ENCODE measurements at regions not wholly inside any gene's neighbourhood (a gene's known extent, or its start where the extent isn't known, plus 50 kb on each side); places are given as distances from the start of the nearest gene placed in this dataset.

DNA sequence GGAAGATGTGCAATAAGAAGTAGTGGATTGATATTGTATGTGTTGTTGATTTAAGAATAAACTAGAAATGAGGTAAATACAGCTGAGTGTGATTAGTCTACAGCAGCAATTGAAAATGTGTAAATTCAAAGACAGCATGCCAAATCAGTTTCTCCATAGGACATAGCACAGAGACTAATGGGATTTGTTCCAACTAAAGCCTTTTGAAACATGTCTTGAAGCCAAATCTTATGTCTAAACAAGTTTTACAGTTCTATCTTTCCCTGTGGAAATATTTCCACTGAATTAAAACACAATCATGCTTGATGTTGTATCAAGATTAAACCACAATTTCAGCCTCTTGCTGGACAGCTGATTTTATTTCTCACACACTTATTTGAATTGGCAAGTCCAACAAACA lies 497.4 kb upstream of the FAM47C start:
- TF ChIP-seq, protein P1, sequence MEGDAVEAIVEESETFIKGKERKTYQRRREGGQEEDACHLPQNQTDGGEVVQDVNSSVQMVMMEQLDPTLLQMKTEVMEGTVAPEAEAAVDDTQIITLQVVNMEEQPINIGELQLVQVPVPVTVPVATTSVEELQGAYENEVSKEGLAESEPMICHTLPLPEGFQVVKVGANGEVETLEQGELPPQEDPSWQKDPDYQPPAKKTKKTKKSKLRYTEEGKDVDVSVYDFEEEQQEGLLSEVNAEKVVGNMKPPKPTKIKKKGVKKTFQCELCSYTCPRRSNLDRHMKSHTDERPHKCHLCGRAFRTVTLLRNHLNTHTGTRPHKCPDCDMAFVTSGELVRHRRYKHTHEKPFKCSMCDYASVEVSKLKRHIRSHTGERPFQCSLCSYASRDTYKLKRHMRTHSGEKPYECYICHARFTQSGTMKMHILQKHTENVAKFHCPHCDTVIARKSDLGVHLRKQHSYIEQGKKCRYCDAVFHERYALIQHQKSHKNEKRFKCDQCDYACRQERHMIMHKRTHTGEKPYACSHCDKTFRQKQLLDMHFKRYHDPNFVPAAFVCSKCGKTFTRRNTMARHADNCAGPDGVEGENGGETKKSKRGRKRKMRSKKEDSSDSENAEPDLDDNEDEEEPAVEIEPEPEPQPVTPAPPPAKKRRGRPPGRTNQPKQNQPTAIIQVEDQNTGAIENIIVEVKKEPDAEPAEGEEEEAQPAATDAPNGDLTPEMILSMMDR (conservative IDR thresholded peaks at IDR 0.05 in 1 of 2, IDR thresholded peaks at IDR 0.05 in 1 of 2; ENCODE audit: low read depth in 1 of 2, low read length in 2 of 2): no peak
- no peak for TF ChIP-seq EZH2 (IDR thresholded peaks at IDR 0.05; ENCODE audit: low read length, missing control alignments)

Data from fibroblast of lung (primary cell).